ENCODE measurements at regions not wholly inside any gene's neighbourhood (a gene's known extent, or its start where the extent isn't known, plus 50 kb on each side); places are given as distances from the start of the nearest gene placed in this dataset.

DNA sequence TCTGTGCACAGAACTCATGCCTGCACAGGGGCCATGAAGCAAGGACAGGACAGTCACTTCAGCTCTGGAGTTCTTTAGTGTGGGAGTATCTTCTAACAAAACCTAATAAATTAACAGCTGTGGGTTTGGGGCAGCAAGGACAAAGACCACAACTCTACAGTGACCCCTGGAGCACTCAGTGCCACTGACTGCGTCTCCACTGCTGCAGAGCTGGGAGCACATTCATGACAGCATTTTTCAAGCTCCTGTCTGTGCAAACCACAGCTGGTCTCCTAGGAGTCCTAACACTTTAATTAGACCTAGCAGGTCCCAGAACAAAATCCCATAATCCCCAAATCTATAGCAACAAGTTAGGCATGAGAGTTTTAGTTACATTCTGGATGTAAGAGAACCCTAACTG, 76.5 kb downstream of the RTL9 start:
- TF ChIP-seq, protein P1, sequence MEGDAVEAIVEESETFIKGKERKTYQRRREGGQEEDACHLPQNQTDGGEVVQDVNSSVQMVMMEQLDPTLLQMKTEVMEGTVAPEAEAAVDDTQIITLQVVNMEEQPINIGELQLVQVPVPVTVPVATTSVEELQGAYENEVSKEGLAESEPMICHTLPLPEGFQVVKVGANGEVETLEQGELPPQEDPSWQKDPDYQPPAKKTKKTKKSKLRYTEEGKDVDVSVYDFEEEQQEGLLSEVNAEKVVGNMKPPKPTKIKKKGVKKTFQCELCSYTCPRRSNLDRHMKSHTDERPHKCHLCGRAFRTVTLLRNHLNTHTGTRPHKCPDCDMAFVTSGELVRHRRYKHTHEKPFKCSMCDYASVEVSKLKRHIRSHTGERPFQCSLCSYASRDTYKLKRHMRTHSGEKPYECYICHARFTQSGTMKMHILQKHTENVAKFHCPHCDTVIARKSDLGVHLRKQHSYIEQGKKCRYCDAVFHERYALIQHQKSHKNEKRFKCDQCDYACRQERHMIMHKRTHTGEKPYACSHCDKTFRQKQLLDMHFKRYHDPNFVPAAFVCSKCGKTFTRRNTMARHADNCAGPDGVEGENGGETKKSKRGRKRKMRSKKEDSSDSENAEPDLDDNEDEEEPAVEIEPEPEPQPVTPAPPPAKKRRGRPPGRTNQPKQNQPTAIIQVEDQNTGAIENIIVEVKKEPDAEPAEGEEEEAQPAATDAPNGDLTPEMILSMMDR (IDR thresholded peaks at IDR 0.05), result no peak
- DNase-seq, result no peak
- H3K27ac ChIP-seq, result no peak overlapping the region
- peaks cover 0 to 67% (median 0%) of the 10 kb centered on the region in 7 donors for H3K27me3 ChIP-seq
- no peaks in the 10 kb centered on the region for H3K4me1 ChIP-seq
- H3K4me3 ChIP-seq, result no peak overlapping the region
- intact Hi-C loops (cut with DNase I), result no loop called here
- H3K36me3 ChIP-seq, result no peaks in the 10 kb centered on the region
- H3K9me3 ChIP-seq, result no peaks in the 10 kb centered on the region
- ATAC-seq, result no peak
- WGBS, 2 donors, result 68 to 73% methylated on average over 1 of the region's 1 CpG

DNA sequence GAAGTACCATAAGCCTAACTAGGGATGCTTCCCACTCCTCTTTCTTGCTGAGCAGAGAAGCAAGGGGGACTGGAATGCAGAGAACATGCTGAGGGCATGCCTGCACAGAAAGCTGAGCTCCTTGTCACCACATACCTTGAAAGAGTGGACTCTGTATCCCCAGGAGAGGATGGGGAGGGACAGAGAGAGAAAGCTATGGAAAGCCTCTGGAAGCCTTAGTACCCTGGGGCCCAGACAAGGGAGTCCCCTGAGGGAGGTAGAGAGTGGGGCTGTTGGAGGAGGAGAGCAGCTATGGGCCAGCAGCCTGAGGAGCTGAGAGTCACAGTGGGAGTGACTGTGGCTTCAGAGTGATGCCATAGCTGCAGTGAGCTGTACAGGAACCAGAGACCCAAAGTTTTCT, 77.9 kb downstream of the RTL9 start:
- DNase-seq (no peak), ATAC-seq (no peak)
- Histone ChIP-seq H3K27ac (no peak overlapping the region), H3K9me3 (no peaks in the 10 kb centered on the region), H3K27me3 (peaks cover 0 to 80% (median 0%) of the 10 kb centered on the region in 7 donors), H3K4me3 (no peak overlapping the region), H3K4me1 (no peaks in the 10 kb centered on the region), H3K36me3 (no peaks in the 10 kb centered on the region)
- TF ChIP-seq, protein P1 (IDR thresholded peaks at IDR 0.05), result no peak
- intact Hi-C loops (cut with DNase I), result no loop called here

DNA sequence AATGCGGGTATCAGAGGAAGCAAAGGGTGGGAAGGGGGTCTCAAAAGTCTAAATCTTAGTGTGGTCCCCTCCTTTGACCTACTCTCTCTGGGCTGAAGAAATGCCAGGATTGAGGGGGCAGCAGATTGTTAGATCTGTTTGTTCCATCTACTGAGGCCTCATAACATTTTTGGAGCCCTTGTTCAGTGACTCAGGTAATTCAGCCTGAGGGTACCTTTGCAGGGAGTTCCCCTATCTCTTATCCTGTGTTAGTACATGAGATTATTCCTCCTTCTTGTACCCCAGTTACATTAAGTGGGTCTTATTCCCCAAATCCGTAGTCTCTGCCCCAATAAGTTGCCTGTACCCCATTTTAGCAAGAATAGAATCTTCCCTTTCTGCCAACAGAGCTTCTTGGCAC, 79.0 kb downstream of the RTL9 start:
- ATAC-seq, result no peak
- Histone ChIP-seq H3K27ac (no peak overlapping the region), H3K27me3 (peaks cover 0 to 80% (median 0%) of the 10 kb centered on the region in 7 donors), H3K4me3 (no peak overlapping the region), H3K4me1 (no peaks in the 10 kb centered on the region), H3K9me3 (no peaks in the 10 kb centered on the region), H3K36me3 (no peaks in the 10 kb centered on the region)
- WGBS, 2 donors, result 85 to 88% methylated on average over 2 of the region's 2 CpGs
- DNase-seq, result no peak
- intact Hi-C loops (cut with DNase I), result no loop called here
- TF ChIP-seq, protein P1 (IDR thresholded peaks at IDR 0.05), result no peak

DNA sequence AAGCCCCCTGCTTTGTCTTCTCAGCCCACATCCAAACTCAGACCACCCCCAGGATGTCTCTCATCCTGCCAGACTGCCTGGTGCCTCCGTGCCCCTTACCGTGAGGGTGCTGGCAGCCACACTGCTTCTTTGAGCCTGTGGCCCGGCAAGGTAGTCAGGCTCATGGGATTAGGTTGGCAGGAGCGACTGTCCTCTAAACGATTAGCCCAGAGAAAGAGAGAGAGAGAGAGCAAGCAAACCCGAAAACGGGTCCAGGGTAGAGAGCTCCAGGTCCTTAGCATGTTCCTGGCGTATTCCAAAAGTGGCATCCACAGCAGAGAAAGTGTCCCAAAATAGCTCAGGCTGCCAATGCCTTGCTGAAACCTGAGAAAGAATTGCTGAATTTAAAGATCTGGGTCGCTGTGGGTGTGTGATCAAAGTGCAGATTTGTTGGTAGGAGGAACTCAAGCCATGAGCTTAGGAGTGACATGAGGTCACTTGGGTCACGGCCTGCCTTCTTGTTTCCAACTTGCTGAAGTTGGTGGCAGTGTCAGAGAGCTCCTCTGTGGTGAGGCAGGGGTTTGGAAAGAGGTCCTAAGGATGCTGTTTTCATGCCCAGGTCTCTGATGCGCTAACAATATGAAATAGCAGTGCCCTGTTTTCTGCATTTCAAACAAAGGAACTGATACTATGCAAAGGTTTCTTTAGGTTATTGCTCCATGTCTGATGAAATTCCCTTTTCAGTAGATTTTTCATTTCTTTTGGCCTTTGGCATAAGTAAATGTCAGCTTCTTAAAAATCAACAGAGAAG, 81.6 kb downstream of the RTL9 start:
- DNase-seq (no peak), ATAC-seq (no peak)
- no peaks in the 10 kb centered on the region for H3K9me3 ChIP-seq
- intact Hi-C loops (cut with DNase I), result no loop called here
- WGBS, 2 donors, result 62 to 69% methylated on average over 11 of the region's 11 CpGs
- H3K4me1 ChIP-seq, result no peaks in the 10 kb centered on the region
- TF ChIP-seq, protein P1 (IDR thresholded peaks at IDR 0.05), result no peak
- H3K4me3 ChIP-seq, result no peak overlapping the region
- H3K27ac ChIP-seq, result no peak overlapping the region
- H3K36me3 ChIP-seq, result no peaks in the 10 kb centered on the region
- peaks cover 0 to 87% (median 0%) of the 10 kb centered on the region in 7 donors for H3K27me3 ChIP-seq
